OCI-LY7 (cell line): ENCODE measurements at regions not wholly inside any gene's neighbourhood (a gene's known extent, or its start where the extent isn't known, plus 50 kb on each side); places are given as distances from the start of the nearest gene placed in this dataset.

Source experiments
- BruUV-seq: library from RNA; stranded (reverse); fragments of 400-500 nt; replicated peaks from 2 replicates; lab custom pipeline; 2021; lab: Mats Ljungman, UMichigan
- CTCF ChIA-PET: fragments of 300-600 bp; sonication (Branson Sonifier 250); formaldehyde crosslinking; loops from one replicate; lab custom pipeline; 2022; ENCODE audit warnings: antibody characterized with exemption; ENCODE audit not compliant: unreplicated experiment; lab: Charles Lee
- POLR2A ChIA-PET: fragments of 300-600 bp; sonication (Branson Sonifier 250); formaldehyde crosslinking; loops from one replicate; lab custom pipeline; 2022; ENCODE audit warnings: antibody characterized with exemption; lab: Charles Lee
- DNase-seq: peaks from one replicate; pipeline ENCODE4 v3.0.0-alpha.2; 2015; ENCODE audit warnings: low spot score
- H2AFZ ChIP-seq: fragments of 200-600 bp; sonication (generic), shearing (Covaris generic); 2 replicates; pipeline ENCODE4 v1.6.1; 2014; ENCODE audit warnings: mild to moderate bottlenecking, antibody characterized with exemption, low read length, moderate library complexity
- H3K27ac ChIP-seq: fragments of 200-600 bp; sonication (generic); 2 replicates; pipeline ENCODE4 v1.5.1; 2014; ENCODE audit warnings: mixed run types, low read depth, mild to moderate bottlenecking, moderate library complexity, low read length, inconsistent platforms; ENCODE audit not compliant: poor library complexity, severe bottlenecking
- H3K36me3 ChIP-seq: fragments of 200-600 bp; sonication (generic); 2 replicates; pipeline ENCODE4 v1.6.1; 2014; ENCODE audit warnings: mild to moderate bottlenecking, antibody characterized with exemption, low read length, moderate library complexity, mixed read lengths; ENCODE audit not compliant: insufficient read depth
- H3K4me1 ChIP-seq: fragments of 200-600 bp; sonication (generic); 2 replicates; pipeline ENCODE4 v1.5.1; 2014; ENCODE audit warnings: mild to moderate bottlenecking, low read length; ENCODE audit not compliant: insufficient read depth, poor library complexity, severe bottlenecking
- H3K4me2 ChIP-seq: fragments of 200-600 bp; sonication (generic); 2 replicates; pipeline ENCODE4 v1.6.1; 2014; ENCODE audit warnings: mild to moderate bottlenecking, low read length
- H3K4me3 ChIP-seq: fragments of 200-600 bp; sonication (generic); 2 replicates; pipeline ENCODE4 v1.5.1; 2014; ENCODE audit warnings: mild to moderate bottlenecking, low read depth, low read length; ENCODE audit not compliant: poor library complexity, severe bottlenecking
- H3K79me2 ChIP-seq: fragments of 200-600 bp; sonication (generic); 2 replicates; pipeline ENCODE4 v1.6.1; 2016; ENCODE audit warnings: low read depth, mild to moderate bottlenecking, low read length, moderate library complexity, mixed read lengths; ENCODE audit not compliant: insufficient read depth
- H3K9me2 ChIP-seq: fragments of 200-600 bp; sonication (generic); 2 replicates; pipeline ENCODE4 v1.6.1; 2016; ENCODE audit warnings: mild to moderate bottlenecking, low read length, mixed read lengths; ENCODE audit not compliant: insufficient read depth
- H3K9me3 ChIP-seq: fragments of 200-600 bp; sonication (generic); 2 replicates; pipeline ENCODE4 v1.6.1; 2014; ENCODE audit warnings: mild to moderate bottlenecking, mixed run types, low read length, mixed read lengths
- H4K20me1 ChIP-seq: fragments of 200-600 bp; sonication (generic); 2 replicates; pipeline ENCODE4 v1.6.1; 2014; ENCODE audit warnings: mild to moderate bottlenecking, antibody characterized with exemption, low read length, moderate library complexity, mixed read lengths; ENCODE audit not compliant: insufficient read depth
- CTCF ChIP-seq: fragments of 200-600 bp; sonication (generic); conservative IDR thresholded peaks from 2 replicates; pipeline ENCODE4 v1.5.1; 2014; ENCODE audit warnings: mild to moderate bottlenecking, antibody characterized with exemption, low read length, moderate library complexity, mixed read lengths
- EZH2phosphoT487 ChIP-seq: fragments of 200-600 bp; sonication (generic); IDR thresholded peaks from 2 replicates; pipeline ENCODE4 v1.6.1; 2018; ENCODE audit warnings: low read depth, borderline replicate concordance, mild to moderate bottlenecking, mixed run types, antibody characterized with exemption, low read length, moderate library complexity, mixed read lengths
- intact Hi-C: fragments of 100-400 bp; cut with micrococcal nuclease; formaldehyde crosslinking; loops from one replicate; pipeline ENCODE4 v1.10.0; 2022; ENCODE audit not compliant: unreplicated experiment

- Histone ChIP-seq H3K27ac (no peak overlapping the region), H3K4me1 (no peaks in the 10 kb centered on the region), H3K36me3 (no peaks in the 10 kb centered on the region), H3K9me3 (no peaks in the 10 kb centered on the region), H3K4me2 (no peak overlapping the region), H3K4me3 (no peak overlapping the region), H3K9me2 (no peaks in the 10 kb centered on the region), H4K20me1 (no peaks in the 10 kb centered on the region), H3K79me2 (no peaks in the 10 kb centered on the region), H2AFZ (no peak overlapping the region)
- no peak for DNase-seq
- BruUV-seq, result no TSS peak
- TF ChIP-seq CTCF, result no peak
- TF ChIP-seq EZH2phosphoT487, result no peak
- ChIA-PET CTCF (no interaction called here), POLR2A (no interaction called here)
- intact Hi-C loops, result no loop called here
Measured at GRCh38 chr5:114056185-114056538, 305.7 kb upstream of the KCNN2 start.

GRCh38 chr5:114060866-114061265 lies 301.0 kb upstream of the KCNN2 start:
- Histone ChIP-seq H3K4me2 (no peak overlapping the region), H3K27ac (no peak overlapping the region), H3K9me3 (no peaks in the 10 kb centered on the region), H4K20me1 (no peaks in the 10 kb centered on the region), H2AFZ (no peak overlapping the region), H3K4me1 (no peaks in the 10 kb centered on the region), H3K9me2 (no peaks in the 10 kb centered on the region), H3K4me3 (no peak overlapping the region), H3K79me2 (no peaks in the 10 kb centered on the region), H3K36me3 (no peaks in the 10 kb centered on the region)
- TF ChIP-seq EZH2phosphoT487 (no peak), CTCF (no peak)
- ChIA-PET CTCF (no interaction called here), POLR2A (no interaction called here)
- BruUV-seq, result no TSS peak
- no peak for DNase-seq
- intact Hi-C loops, result no loop called here

GRCh38 chr5:114062932-114063867 lies 298.7 kb upstream of the KCNN2 start:
- intact Hi-C loops, result no loop called here
- H3K79me2 ChIP-seq, result no peaks in the 10 kb centered on the region
- H4K20me1 ChIP-seq, result no peaks in the 10 kb centered on the region
- no peaks in the 10 kb centered on the region for H3K4me1 ChIP-seq
- CTCF ChIA-PET, result no interaction called here
- POLR2A ChIA-PET, result no interaction called here
- H3K27ac ChIP-seq, result no peak overlapping the region
- H3K9me2 ChIP-seq, result no peaks in the 10 kb centered on the region
- no peaks in the 10 kb centered on the region for H3K36me3 ChIP-seq
- H3K9me3 ChIP-seq, result no peaks in the 10 kb centered on the region
- no peak overlapping the region for H3K4me2 ChIP-seq
- TF ChIP-seq EZH2phosphoT487, result no peak
- TF ChIP-seq CTCF, result no peak
- H3K4me3 ChIP-seq, result no peak overlapping the region
- BruUV-seq, result no TSS peak
- no peak overlapping the region for H2AFZ ChIP-seq
- no peak for DNase-seq
